HEK293T (cell line): ENCODE measurements at regions not wholly inside any gene's neighbourhood (a gene's known extent, or its start where the extent isn't known, plus 50 kb on each side); places are given as distances from the start of the nearest gene placed in this dataset.

ENCODE experiments used
- CTCF ChIA-PET: fragments of 350-600 bp; formaldehyde crosslinking; extraction: SDS; loops from one replicate; lab custom pipeline; 2021; ENCODE audit warnings: antibody characterized with exemption, inconsistent platforms; lab: Yijun Ruan, JAX
- POLR2A ChIA-PET: fragments of 350-600 bp; formaldehyde crosslinking; extraction: SDS; loops from one replicate; lab custom pipeline; 2020; ENCODE audit warnings: antibody characterized with exemption, inconsistent platforms; lab: Yijun Ruan, JAX
- DNase-seq: peaks from one replicate; pipeline ENCODE4 v3.0.0; 2012; ENCODE audit warnings: mixed read lengths; ENCODE audit errors: extremely low spot score
- ARNT ChIP-seq: fragments of 450-650 bp; IDR thresholded peaks from 2 replicates; pipeline ENCODE4 v1.6.1; 2017; ENCODE audit warnings: mild to moderate bottlenecking
- BHLHE40 ChIP-seq: fragments of 450-650 bp; IDR thresholded peaks from 2 replicates; pipeline ENCODE4 v1.6.1; 2016; ENCODE audit warnings: mild to moderate bottlenecking, moderate library complexity, borderline replicate concordance
- CTBP1 ChIP-seq: fragments of 450-650 bp; IDR thresholded peaks from 2 replicates; pipeline ENCODE4 v1.6.1; 2016; ENCODE audit warnings: borderline replicate concordance
- ELF4 ChIP-seq: fragments of 450-650 bp; IDR thresholded peaks from 2 replicates; pipeline ENCODE4 v1.6.1; 2017; ENCODE audit warnings: antibody characterized with exemption
- FOXA1 ChIP-seq: fragments of 450-650 bp; IDR thresholded peaks from 2 replicates; pipeline ENCODE4 v1.6.1; 2016; ENCODE audit warnings: mild to moderate bottlenecking
- FOXK2 ChIP-seq: fragments of 450-650 bp; IDR thresholded peaks from 2 replicates; pipeline ENCODE4 v1.6.1; 2016; ENCODE audit warnings: mild to moderate bottlenecking
- FOXM1 ChIP-seq: fragments of 450-650 bp; IDR thresholded peaks from 2 replicates; pipeline ENCODE4 v1.6.1; 2017; ENCODE audit warnings: mild to moderate bottlenecking, borderline replicate concordance
- HDGF ChIP-seq: fragments of 450-650 bp; IDR thresholded peaks from 2 replicates; pipeline ENCODE4 v1.6.1; 2017; ENCODE audit warnings: antibody characterized with exemption, borderline replicate concordance
- L3MBTL2 ChIP-seq: fragments of 450-650 bp; conservative IDR thresholded peaks from 2 replicates; pipeline ENCODE4 v1.6.1; 2016; ENCODE audit warnings: mild to moderate bottlenecking
- LEF1 ChIP-seq: fragments of 450-650 bp; IDR thresholded peaks from 2 replicates; pipeline ENCODE4 v1.6.1; 2017; ENCODE audit warnings: mild to moderate bottlenecking, borderline replicate concordance
- NFRKB ChIP-seq: fragments of 450-650 bp; IDR thresholded peaks from 2 replicates; pipeline ENCODE4 v1.6.1; 2016; ENCODE audit warnings: mild to moderate bottlenecking, moderate library complexity
- PKNOX1 ChIP-seq: fragments of 450-650 bp; IDR thresholded peaks from 2 replicates; pipeline ENCODE4 v1.6.1; 2016
- SP1 ChIP-seq: fragments of 450-650 bp; IDR thresholded peaks from 2 replicates; pipeline ENCODE4 v1.6.1; 2017
- SUZ12 ChIP-seq: fragments of 450-650 bp; IDR thresholded peaks from 2 replicates; pipeline ENCODE4 v1.6.1; 2016; ENCODE audit warnings: mild to moderate bottlenecking
- TARDBP ChIP-seq: fragments of 450-650 bp; IDR thresholded peaks from 2 replicates; pipeline ENCODE4 v1.6.1; 2016
- ZNF384 ChIP-seq: fragments of 450-650 bp; IDR thresholded peaks from 2 replicates; pipeline ENCODE4 v1.6.1; 2016

- CTCF ChIA-PET: no interaction called here
- POLR2A ChIA-PET: no interaction called here
- TF ChIP-seq L3MBTL2: no peak
- no peak for TF ChIP-seq TARDBP
- no peak for TF ChIP-seq SUZ12
- no peak for TF ChIP-seq FOXK2
- no peak for TF ChIP-seq ZNF384
- TF ChIP-seq PKNOX1: no peak
- no peak for TF ChIP-seq SP1
- no peak for TF ChIP-seq NFRKB
- TF ChIP-seq HDGF: no peak
- TF ChIP-seq ARNT: no peak
Measured at GRCh38 chr12:90652280-90652679, 302.7 kb downstream of the CCER1 start.

GRCh38 chr12:90645181-90645580 is 309.8 kb downstream of the CCER1 start:
- TF ChIP-seq SUZ12 (no peak), L3MBTL2 (no peak), TARDBP (no peak), FOXK2 (no peak), PKNOX1 (no peak), ZNF384 (no peak), NFRKB (no peak), BHLHE40 (no peak), FOXA1 (no peak), HDGF (no peak), SP1 (no peak), ARNT (no peak), FOXM1 (no peak), CTBP1 (no peak), LEF1 (no peak), ELF4 (no peak)
- CTCF ChIA-PET: no interaction called here
- POLR2A ChIA-PET: no interaction called here
- no peak for DNase-seq

More at GRCh38 chr12:90652280-90652679, 302.7 kb downstream of the CCER1 start:
- DNase-seq: no peak

GRCh38 chr12:90631591-90632212 is 323.3 kb downstream of the CCER1 start:
- ChIA-PET CTCF (no interaction called here), POLR2A (no interaction called here)
- no peak for DNase-seq
- TF ChIP-seq L3MBTL2 (no peak), ARNT (no peak), FOXM1 (no peak), NFRKB (no peak), ELF4 (no peak), TARDBP (no peak), HDGF (no peak), LEF1 (no peak), SUZ12 (no peak), ZNF384 (no peak), BHLHE40 (no peak), PKNOX1 (no peak)

GRCh38 chr12:90630006-90630405 is 325.0 kb downstream of the CCER1 start:
- TF ChIP-seq SP1: no peak
- no peak for TF ChIP-seq ARNT
- no peak for TF ChIP-seq L3MBTL2
- TF ChIP-seq FOXM1: no peak
- TF ChIP-seq NFRKB: no peak
- TF ChIP-seq FOXA1: no peak
- TF ChIP-seq ELF4: no peak
- no peak for TF ChIP-seq BHLHE40
- no peak for TF ChIP-seq HDGF
- no peak for TF ChIP-seq LEF1
- TF ChIP-seq SUZ12: no peak
- no peak for TF ChIP-seq PKNOX1
- TF ChIP-seq TARDBP: no peak
- TF ChIP-seq CTBP1: no peak
- DNase-seq: no peak
- POLR2A ChIA-PET: no interaction called here
- CTCF ChIA-PET: no interaction called here

GRCh38 chr12:90628213-90628612 is 326.8 kb downstream of the CCER1 start:
- TF ChIP-seq SUZ12: no peak
- TF ChIP-seq TARDBP: no peak
- no peak for TF ChIP-seq PKNOX1
- DNase-seq: no peak
- ChIA-PET POLR2A (no interaction called here), CTCF (no interaction called here)
